ENCODE measurements at regions not wholly inside any gene's neighbourhood (a gene's known extent, or its start where the extent isn't known, plus 50 kb on each side); places are given as distances from the start of the nearest gene placed in this dataset.
A peak's percentile ranks its signal among the peaks of the same experiment; 100 is the strongest.
"Not testable (repeated sequence)": the region's sequence is repeated elsewhere in the genome, so short reads cannot be mapped to it uniquely, and the experiment has no call there.

DNA sequence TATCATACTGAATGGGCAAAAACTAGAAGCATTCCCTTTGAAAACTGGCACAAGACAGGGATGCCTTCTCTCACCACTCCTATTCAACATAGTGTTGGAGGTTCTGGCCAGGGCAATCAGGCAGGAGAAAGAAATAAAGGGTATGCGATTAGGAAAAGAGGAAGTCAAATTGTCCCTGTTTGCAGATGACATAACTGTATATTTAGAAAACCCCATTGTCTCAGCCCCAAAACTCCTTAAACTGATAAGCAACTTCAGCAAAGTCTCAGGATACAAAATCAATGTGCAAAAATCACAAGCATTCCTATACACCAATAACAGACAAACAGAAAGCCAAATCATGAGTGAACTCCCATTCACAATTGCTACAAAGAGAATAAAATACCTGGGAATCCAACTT lies 52.5 kb upstream of the CCDC71L start:
- not testable (repeated sequence) for DNase-seq (ENCODE audit: low read depth in 2 of 2)

DNA sequence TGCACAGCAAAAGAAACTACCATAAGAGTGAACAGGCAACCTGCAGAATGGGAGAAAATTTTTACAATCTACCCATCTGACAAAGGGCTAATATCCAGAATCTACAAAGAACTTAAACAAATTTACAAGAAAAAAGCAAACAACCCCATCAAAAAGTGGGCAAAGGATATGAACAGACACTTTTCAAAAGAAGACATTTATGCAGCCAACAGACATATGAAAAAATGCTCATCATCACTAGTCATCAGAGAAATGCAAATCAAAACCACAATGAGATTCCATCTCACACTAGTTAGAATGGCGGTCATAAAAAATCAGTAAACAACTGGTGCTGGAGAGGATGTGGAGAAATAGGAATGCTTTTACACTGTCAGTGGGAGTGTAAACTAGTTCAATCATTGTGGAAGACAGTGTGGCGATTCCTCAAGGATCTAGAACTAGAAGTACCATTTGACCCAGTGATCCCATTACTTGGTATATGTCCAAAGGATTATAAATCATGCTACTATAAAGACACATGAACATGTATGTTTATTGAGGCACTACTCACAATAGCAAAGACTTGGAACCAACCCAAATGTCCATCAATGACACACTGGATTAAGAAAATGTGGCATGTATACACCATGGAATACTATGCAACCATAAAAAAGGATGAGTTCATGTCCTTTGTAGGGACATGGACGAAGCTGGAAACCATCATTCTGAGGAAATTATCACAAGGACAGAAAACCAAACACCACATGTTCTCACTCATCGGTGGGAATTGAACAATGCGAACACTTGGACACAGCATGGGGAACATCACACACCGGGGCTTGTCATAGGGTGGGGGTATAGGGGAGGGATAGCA lies 53.9 kb upstream of the CCDC71L start:
- DNase-seq (ENCODE audit: low read depth in 2 of 2) = not testable (repeated sequence)

DNA sequence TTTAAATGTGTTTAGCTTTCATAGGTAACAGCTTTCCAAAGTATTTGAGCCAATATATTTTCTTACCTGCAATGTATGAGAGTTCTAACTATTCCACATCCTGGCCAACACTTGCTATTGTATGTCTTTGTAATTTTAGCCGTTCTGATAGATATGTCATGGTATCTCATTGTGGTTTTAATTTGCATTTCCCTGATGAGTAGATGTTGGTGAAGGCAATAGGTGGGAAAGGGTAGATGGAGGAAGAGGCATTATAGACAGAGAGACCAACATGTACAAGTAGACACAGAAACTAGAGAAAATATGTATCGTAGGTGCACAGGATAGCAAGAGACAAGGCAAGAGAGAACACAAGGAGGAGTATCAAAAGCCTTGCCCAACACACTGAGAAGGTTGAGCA lies 54.8 kb upstream of the CCDC71L start:
- DNase-seq (ENCODE audit: low read depth in 2 of 2) = no peak

DNA sequence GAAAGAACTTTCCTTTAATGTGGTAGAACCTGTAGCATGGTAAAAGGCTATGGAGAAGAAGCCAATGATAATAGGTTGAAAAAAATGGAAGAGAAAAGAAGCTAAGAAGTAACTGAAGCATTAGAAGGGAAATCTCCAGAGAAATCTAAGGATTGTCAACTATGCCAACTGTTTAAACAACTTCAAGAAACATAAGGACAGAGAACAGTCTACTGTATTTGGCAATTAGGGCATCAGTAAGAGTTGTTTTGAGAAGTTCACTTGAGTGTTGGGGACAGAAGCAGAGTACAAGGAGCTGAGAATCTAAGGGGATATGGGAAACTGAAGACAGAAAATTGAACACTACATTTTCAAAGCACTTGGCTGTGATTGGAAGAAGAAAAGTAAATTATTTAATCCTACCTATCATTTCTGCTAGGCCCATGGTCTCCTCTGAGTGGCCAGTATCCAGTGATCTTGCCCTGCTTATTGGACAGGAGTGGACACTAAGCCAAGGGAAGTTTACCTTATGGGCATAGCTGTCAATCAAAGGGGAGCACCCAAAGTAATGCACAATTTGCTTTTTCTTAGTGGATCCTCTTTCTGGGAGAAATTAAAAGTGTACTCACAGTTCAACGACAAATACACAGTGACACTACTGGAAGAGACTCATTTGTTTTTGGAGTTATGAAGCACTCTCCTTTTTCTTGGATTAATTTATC lies 56.4 kb upstream of the CCDC71L start:
- no peak for DNase-seq (ENCODE audit: low read depth in 2 of 2)

DNA sequence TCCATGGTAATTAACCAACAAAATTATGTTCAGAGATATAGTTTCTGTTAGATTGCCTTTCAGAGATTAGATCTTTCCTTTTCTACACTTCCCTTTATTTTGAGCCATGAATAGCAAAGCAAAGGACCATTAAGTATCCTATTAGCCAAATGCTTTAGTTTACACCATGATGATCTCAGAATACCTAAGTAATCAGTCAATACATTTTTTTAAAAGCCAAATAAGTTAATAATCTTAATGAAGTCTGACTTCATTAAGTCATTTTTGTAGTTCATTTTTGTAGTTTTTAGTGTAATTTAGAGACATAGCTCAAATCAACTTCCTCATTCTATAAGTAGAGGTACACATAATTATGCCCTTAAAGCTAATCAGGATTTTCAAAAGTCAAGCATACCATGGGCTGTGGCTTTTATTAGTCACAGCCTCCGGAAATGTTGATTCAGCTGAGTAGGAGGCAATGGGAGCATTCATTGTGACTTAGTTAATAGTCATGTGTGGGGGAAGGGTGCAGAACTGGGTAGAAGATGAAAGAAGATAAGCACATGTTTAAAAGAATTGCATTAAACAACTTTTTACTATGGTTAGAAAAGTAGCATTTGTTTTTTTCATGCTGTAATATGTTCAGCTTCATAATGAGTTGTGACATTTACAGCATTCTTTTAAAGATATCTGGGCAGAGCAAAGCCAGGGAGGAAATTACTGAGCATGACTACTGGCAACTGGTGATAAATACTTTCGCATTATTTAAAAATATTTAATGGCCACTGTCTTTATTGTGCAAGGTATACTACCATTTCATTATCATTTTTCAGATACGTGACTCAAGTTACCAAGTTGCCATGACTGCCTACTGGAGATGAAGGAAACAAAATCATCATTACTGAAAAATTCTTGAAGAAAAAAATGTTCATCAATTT lies 57.3 kb upstream of the CCDC71L start:
- DNase-seq (ENCODE audit: low read depth in 2 of 2) = peak; percentile 65 to 68

DNA sequence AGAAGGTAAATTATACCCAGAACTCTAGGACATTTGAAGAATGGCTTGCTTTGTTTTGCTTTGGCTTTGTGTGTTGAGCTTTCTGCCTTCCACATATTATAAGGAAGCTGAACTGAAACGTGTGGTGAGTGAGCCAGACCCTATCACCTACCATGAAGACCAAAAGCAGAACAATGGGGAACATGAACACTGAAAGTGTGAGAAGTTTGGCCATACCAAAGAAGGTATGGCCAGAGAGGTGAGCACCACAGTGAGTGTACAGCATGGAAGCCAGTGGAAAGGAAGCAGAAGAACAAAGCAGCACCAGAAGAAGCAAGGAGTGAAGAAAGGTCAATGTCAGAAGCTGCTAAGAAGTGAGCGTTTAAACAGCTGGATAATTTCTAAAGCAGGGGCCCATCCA lies 59.7 kb upstream of the CCDC71L start:
- no peak for DNase-seq (ENCODE audit: low read depth in 2 of 2)

DNA sequence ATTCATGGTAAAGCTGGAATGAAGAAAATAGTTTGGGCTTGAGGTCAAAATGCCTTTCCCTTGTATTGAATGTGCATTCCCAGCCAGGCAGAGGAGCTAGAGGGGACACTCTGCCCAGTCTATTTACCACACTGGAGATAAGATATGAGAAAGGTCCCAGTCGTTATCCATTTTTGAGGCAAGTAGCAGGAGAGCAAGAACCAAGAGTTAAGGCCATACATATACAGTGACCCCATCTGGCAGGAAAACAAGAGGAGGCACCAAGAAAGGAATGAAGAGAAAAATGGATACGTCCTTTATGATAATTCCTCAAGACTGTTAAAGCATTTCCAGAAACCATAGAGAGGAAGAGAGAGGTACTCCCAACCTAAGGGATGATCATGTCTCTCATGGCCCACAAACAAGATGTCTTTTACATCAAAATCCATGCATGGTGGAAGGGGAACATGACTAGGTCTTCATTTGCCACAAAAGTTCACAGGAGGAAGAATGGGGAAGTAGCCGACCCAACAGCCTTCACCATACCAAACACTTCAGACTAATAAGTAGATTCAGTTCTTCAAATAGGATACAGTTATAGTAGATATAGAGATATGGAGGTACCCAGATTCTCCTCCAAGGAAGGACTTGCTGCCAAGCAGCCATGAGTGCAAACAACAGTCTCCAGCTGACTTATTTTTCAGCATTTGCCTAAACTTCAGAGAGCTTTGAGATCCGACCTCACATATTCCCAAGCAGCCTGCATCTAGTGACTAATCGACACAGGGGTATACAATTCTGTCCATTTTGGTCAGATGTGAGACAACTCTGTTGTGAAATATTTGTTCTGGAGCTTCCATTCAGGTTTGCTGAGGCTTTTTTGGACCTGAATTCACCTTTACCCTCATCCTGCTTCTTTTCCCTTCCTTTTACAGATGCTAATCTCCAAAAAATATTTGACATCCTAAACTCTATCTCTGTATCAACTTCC lies 61.1 kb upstream of the CCDC71L start:
- no peak for DNase-seq (ENCODE audit: low read depth in 2 of 2)

DNA sequence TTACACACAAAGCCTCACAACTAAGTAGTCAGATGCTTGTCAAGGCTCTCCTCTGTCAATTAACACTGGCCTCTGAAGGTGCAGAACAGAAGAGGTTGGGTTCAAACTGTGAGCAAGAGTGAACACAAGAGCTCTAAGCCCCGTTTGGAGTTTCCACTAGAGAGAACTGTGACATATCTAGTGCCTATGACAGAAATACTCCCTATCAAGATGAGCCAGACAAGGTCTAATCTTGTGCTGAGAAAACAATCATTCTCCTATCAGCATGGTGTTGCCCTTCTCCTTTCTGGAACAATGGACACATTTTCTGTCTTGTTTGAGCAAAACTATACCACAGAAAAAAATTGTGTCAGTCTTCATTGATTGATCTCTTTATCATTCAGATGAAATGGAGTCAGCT lies 62.4 kb upstream of the CCDC71L start:
- no peak for DNase-seq (ENCODE audit: low read depth in 2 of 2)

DNA sequence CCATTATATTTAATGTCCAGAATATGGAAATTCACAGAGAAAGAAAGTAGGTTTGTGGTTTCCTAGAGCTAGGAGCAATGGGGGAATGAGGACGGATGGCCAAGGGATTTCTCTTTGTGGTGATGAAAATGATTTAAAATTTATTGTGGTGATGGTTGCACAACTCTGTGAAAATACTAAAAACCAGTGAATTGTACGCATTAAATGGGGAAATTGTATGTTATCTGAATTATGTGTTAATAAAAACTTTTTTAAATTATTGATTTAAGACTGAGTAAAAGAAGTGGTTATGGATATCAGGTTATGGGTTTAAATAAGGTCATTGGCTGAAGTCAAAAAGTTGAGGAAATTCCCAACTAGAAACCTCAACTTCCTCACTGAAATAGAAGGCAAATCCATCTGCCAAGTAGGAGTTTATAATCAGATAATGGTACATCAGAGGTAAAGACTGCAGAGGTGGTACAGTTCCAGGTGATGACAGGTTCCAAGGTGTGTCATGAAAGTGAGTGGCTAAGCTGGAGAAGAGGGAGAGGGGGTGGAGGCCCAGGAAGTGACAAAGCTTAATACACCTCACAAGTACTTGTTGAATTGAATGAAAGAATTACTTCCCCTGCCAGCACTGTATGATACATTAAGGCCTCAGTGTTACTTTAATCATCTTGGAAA lies 68.9 kb upstream of the CCDC71L start:
- DNase-seq (ENCODE audit: low read depth in 2 of 2) = no peak

DNA sequence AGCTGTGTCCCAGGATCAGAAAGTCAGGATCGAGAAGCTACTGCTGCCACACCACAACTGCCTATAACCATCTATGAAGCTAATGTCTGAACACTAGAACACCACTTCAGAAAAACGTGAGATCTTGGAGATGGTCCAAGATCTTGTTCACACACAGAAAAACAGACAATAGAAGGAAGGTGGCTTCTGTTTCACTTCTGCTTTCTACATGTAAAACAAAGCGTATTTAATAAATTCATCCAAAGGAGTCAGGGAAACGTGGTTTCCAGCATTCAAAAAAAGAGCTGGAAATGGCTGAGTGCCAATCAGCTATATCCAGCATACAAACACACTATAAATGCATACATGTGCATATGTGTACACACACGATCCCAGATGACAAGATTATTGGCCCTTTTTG lies 70.2 kb upstream of the CCDC71L start:
- no peak for DNase-seq (ENCODE audit: low read depth in 2 of 2)

DNA sequence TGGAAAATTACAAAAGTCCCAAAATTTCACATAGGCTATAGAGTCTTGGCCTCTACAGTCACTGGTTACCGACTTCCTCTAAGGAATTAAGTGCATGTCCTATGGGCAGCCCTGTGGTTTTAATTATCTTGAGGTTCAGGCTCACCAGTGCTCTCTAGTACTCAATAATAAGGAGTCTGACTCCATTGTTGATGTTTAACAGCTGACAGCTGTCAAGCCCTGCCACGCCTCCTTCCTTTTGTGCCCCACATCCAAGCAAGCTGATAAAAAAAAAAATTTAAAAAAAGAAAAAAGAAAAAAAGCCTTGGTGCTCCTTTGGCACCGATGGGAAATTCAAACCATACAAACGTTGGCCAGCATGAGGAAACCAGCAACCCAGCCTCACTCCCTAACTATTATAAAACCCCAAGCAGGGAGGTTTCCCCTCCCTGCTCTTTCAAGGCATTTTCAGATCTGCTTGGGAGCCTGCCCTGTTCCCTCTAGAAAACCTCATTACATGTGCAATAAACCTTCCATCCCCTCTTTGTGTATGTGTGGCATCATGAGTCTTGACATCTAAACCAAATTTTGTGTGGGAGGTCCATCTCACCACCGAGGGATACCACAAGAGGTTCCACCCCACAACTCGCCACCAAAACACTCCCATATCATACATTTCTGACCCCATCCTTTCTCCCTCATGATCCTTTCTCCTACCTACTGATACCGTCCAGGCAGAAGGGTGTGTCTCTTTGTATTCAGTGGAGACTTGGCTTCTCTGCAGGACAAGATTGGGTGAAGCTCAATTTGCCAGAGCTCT lies 70.9 kb upstream of the CCDC71L start:
- no peak for DNase-seq (ENCODE audit: low read depth in 2 of 2)

DNA sequence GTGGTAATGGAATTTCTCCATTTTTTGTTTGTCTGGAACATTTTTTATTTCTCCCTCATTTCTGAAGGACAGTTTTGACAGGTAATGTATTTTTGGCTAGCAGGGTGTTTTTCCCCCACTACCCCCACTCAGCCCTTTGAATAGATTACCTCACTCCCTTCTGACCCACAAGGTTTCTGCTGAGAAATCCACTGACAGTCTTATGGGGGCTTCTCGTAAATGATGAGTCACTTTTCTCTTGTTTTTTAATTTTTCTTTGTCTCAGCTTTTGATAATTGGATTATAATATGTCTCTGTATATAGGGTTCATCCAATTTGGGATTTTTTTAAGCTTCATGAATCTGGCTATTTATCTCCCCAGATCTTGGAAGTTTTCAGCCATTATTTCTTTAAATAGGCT lies 74.7 kb upstream of the CCDC71L start:
- DNase-seq (ENCODE audit: low read depth in 2 of 2) = no peak

DNA sequence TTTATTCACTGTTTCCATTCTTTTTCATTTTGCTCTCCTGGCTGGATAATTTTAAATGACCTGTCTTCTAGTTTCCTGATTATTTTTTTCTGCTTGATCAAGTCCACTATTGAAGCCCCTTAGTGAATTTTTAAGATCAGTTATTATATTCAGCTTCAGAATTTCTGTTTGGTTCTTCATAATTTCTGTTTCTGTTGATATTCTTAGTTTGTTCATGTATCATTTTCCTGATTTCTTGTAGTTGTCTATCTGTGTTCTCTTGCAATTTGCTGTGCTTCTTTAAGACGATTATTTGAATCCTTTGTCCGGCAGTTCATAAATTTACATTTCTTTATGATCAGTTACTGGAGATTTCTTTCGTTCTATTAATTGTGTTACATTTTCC lies 75.2 kb upstream of the CCDC71L start:
- no peak for DNase-seq (ENCODE audit: low read depth in 2 of 2)

DNA sequence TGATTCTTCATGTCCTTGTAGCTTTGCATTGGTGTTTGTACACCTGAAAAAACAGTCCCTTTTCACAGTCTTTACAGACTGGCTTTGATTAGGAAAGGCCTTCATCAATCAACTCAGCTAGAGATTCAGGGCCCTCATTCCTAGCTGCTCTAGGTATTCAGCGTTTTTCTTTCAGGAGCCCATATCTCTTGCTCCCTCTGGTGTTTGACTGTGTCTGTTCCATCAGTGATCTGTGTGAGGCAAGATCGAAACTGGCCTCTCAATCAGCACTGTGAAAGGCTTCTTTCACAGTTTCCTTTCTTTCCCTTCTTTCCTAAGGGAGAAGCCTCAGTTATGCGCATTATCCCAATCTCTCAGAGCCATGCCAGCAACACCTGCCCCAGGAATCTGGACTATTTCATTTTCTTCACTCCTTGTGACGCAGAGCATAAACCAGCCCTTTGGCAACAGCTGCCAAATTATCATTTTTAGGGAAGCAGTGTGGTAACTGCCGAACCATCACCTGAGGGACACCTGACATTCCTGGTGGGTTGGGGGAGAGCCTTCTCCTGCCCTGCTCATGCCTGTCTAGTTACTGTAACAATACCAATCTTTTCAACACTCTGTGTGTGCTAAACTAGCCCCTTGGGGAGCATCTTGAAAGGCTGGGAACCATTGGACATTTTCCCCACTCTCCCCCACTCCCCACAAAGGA lies 75.7 kb upstream of the CCDC71L start:
- DNase-seq (ENCODE audit: low read depth in 2 of 2) = no peak

DNA sequence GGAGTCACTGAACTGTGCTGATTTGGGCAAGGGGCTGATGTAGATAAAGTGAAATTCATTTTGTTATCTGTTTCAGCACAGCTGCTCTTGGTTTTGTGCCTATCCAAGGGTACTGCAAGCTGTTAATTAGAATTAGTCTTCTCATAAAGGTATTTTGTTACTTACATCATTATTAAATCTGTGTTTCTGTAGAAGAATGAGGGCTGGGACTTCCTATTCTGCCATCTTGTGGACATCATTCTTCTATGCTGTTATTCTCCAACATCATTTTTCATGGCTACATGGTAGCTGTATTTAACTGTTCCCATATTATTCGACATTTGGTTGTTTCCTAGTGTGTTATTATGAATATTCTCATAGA lies 76.2 kb upstream of the CCDC71L start:
- DNase-seq (ENCODE audit: low read depth in 2 of 2) = no peak

DNA sequence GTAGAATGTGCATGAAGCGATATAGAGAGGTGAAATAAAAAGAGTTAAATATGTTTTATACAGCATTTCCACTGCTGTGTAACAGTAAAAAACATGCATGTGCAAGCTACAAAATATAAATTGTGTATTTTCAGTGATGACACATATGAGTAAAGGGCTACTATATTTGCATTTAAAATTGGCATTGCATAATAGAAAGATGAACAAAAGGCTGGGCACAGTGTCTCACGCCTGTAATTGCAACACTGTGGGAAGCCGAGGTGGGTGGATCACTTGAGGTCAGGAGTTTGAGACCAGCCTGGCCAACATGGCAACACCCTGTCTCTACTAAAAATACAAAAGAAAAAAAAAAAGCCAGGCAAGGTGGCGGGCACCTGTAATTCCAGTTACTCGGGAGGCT lies 79.8 kb upstream of the CCDC71L start:
- no peak for DNase-seq (ENCODE audit: low read depth in 2 of 2)

DNA sequence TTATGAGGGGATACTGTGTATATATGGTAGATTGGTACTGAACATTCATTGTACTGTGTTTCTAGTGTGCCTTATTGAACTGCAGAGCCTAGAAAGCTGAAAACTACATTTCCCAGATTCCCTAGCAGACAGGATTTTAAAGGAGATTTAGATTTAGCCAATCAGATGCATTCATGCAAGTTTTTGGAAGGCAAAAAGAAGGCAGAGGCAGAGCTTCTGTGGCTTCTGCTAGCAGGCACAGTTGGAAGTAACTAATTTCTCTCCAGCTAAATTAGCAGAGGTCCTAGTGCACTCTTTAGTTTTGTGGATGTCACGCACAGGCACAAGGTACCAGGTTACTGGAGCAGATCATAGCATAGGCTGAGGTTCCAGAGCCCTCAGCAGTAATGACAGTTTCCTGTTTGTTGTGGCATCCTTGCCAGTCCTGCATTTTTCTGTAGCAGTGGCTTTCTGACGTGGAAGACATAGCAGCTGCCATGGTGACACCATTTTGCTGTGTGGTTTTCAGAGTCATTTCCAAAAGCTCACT lies 83.7 kb upstream of the CCDC71L start:
- DNase-seq (ENCODE audit: low read depth in 2 of 2) = no peak

DNA sequence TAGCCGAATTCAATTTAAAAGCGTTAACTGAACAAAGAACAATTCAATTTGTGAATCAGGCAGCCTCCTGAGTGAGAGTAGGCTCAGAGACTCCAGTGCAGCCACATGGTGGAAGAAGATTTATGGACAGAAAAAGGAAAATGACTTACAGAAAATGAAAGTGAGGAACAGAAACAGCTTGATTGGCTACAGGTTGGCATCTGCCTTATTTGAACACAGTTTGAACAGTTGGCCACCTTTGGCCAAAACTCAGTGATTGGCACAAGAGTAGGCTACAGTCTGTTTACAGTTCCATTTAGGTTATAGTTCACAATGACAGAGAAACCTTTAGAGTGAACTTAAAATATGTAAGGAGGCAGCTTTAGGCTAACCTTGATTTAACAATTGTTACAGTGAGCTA lies 86.3 kb upstream of the CCDC71L start:
- DNase-seq (ENCODE audit: low read depth in 2 of 2) = not testable (repeated sequence)

DNA sequence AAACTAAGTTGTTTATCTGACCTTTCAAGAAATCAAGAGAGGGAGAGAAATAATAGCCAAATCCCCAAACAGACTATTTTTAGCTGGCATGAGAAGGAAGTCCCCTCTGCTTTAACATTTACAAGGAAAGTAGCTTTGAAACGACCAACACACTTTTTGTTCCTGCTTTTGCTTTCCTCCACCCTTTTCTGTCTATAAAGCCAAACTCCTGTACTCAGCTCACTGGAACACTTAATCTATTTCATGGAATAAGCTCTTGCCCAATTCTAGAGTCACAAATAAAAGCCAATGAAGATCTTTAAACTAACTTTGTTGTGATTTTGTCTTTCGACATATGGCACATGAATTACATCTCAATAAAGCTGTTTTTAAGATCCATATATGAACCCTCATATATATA lies 86.8 kb upstream of the CCDC71L start:
- no peak for DNase-seq (ENCODE audit: low read depth in 2 of 2)
